ENCODE measurements at regions not wholly inside any gene's neighbourhood (a gene's known extent, or its start where the extent isn't known, plus 50 kb on each side); places are given as distances from the start of the nearest gene placed in this dataset.

DNA sequence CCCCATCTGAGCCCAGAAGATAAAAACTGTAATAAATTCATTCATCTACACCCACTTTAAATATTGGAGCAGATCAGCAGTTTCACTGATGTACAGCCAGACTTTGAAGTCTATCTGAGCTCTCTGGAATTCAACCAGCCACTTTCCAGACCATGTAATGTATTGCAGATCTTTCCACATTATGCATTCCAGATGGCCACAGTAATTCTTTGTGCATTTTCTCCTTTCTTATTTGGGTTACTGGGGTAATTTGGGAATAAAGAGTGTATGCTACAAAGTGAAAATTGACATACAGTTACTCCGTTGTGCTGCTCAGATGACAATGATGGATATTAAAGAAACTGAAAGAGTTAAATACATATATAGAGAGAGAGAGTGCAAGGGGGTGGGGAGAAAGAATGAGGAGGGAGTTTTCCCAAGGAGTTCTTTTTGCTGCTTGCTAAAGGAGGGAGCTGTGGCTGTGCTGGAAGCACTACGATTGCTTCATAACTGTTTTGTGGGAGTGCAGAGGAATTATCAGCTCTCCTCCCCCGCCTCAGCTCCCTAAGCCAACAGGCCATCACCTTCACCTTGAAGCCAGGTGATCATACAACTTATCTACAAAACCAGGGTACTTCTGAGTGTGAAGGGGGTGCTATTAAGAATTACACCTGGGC, 152.8 kb downstream of the GAS1 start:
- no peak for DNase-seq

DNA sequence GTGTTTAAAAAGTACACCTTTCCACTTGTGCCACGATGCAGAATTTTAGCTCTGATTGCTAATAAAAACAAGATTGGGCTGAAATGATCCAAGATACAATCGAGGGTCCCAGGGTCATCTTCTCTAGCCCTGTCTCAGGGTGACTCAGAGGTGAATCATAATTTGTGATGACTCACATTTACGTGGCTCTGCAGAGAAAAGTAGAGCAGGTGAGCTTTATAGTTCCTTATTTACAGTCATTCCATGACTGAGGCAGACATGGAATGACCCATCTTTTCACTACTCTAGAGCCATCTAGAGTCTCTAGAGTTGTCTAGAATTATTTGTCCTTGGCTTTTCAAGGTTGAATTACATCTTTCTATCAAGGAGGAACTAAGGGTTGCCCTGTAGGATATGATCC, 155.2 kb downstream of the GAS1 start:
- no peak for DNase-seq

DNA sequence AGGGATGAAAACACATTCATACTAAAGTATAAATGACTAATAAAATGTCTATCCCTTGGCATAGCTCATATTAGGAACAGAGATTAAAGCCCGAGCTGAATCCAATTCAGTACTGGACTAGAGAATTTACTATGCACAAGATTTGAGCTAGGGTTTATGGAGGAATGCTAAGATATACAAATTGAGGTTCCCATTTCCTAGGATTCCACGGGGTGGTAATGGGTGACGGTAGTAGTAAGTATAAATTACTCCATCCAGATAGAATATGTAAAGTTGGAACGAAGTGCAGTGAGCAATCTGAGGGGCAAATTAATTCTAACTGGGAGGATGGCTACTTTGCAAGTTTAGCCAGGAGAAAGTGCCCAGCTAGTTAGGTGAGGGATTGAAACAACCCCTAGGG, 156.5 kb downstream of the GAS1 start:
- no peak for DNase-seq

DNA sequence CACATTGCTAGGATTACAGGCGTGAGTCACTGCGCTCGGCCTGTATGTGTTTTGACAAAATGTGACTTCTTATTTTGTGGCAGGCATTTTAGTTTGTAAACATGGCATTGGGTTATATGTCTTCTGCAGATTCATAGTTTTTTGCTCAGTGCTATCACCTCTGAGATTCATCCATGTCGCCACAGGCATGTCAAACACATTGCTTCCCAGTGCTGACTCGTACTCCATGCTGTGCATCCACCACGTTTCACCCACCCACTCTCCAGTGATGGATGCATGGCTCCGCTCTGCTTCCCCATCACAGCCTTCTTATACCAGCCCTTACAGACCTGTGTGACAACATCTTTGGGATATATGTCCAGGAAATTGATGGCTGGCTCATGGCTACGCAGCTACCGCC, 158.8 kb downstream of the GAS1 start:
- DNase-seq = no peak

DNA sequence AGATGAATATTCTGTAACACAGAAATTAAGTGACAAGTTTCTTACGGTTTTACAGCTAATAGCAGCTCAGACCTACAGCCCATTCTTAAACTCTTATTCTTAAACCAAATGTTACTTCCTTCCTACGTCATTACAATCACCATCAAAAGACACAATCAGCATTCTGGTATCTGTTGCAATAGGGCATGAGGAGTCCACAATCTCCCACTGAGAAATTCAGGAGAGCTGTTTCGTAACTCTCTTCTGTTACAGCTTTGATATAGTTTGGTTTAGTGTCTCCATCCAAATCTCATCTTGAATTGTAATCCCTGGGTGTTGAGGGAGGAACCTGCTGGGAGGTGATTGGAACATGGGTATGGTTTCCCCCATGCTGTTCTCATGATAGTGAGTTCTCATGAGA, 163.4 kb downstream of the GAS1 start:
- no peak for DNase-seq

DNA sequence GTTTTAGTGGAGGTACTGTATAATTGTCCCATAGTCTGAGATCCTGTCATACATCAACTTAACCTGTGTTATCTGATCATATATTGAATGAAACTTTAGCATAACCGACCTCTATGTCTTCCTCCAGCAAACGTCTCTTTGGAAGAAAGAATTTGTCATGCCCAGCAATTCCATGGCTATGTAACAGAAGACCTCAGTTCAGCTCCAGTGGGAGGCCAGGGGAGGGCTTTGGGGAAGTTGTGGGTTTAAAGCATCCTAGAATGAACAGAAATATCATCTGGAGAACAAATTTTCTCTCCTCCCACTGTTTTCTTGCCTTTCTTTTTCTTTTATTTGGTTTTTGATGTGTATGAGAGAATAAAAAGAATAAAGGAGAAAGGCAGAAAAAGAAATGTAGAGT, 164.5 kb downstream of the GAS1 start:
- DNase-seq = no peak

DNA sequence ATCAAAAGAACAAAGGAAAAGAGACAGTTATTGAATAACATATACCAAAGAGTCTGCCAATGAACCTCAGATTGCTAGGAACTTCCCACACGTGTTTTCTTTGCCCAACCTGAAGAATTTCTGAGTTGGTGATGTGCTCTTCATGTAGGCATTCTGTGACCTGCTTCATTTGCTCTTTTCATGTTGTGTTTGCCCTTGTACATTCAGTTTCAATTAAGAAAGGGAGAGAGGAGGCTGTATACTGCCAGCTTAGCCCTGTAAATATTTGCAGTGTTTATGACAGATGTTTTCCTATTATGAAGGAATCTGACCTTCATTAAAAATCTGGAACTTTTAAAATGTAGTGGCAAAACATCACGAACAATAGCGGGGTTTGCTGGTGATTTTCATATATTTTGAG, 168.5 kb downstream of the GAS1 start:
- DNase-seq = no peak

DNA sequence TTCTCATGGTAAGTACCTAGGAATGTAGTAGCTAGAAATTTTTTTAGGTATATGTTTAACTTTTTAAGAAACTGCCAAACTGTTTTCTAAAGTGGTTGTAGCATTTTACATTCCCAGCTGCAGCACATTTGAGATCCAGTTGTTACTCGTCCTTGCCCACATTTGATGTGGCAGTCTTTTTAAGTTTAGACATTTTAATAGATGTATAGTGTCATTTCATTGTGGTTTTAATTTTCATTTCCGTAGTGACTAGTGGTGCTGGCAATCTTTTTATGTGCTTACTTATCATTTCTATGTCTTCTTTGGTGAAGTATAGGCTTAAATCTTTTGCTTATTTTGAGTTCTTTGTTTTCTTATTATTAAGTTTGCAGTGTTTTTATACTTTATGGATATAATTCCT, 171.6 kb downstream of the GAS1 start:
- DNase-seq = no peak

DNA sequence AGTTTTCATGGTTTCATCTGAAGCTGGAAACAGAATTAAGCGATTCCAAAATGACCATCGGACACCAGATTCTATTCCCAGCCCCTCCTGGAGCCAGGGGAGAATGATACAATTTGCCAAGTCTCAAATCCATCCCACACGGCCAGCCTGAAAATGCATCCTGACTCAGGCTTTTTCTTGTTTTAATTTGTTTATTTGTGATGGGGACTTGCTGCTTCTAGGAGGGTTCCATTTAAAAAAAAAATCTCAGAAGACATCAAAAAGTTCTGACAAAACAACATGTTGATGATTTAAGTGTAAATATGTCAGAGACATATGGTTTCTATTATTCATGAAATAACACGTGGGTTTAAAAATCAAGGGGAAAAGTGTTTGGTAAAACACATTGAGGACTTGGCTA, 173.2 kb downstream of the GAS1 start:
- DNase-seq = no peak

DNA sequence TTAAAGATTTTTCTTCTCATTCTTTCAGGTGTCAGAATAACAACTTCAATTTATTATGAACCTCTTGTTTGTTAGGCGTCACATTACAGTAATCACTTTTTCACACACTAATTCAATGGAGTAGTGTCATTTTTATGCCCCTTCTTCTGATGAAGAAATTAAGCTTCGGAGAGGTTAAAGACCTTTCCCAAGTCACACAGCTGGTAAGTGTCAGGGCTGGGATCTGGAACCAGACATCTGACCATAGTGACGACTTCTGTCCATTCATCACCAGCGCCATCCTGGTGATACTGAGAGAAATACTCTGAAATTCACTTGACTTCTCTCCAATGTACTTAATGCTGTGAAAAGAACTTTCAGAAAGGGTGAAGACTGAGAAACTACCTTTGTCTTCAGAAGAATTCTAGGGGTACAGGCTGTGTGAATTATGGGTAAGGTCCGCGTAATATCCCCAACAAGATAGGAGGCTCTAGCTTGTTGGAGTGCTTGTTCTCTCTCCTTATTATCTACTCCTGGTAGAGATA, 173.8 kb downstream of the GAS1 start:
- DNase-seq = no peak

DNA sequence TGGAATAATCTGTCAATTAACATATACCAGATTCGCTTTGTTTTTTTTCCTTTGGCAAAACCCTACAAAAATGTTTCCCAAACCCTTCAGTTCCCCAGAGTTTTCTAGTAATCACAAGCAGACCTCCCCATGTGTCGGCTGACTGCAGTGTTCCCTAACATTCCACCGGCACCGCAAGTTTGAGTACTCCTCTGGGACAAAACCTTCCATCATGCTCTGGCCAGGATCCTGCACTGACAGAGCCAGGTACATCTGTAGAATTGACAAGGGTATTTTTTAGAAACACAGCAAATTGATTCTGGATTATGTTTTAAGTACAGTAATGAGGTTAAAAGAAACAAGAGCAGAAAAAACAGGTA, 174.7 kb downstream of the GAS1 start:
- DNase-seq = no peak

DNA sequence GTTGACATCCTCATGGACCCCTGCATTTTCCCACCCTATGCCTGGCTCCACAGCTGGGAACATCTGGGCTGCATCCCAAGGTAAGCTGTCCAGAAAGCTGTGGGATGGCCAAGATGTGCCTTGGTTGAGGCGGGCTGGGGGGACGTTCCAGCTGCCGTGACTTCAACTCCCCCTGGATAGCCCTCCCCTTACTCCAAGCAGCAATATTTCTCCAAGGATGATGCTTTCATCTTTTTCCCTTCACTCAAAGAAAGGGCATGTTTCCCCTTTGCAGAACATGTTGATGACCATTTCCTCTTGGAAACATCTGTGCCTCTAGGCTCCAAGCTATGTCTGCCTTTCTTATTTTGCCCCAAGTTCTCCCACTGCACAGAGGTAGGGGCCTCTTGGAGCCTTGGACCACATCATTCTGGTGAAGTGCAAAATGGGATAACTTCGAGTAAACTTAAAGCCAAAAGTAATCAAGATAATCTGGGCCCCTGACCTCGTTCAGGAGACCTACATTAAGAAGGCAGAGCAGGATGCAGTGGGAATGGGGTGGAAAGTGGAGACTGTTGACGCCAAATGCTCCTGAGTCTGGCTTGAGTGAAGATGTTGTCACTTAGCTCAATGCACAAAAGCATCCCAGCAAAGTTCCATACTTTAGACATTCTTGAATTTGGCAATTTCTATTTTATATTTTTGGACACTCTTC, 175.2 kb downstream of the GAS1 start:
- DNase-seq = no peak

DNA sequence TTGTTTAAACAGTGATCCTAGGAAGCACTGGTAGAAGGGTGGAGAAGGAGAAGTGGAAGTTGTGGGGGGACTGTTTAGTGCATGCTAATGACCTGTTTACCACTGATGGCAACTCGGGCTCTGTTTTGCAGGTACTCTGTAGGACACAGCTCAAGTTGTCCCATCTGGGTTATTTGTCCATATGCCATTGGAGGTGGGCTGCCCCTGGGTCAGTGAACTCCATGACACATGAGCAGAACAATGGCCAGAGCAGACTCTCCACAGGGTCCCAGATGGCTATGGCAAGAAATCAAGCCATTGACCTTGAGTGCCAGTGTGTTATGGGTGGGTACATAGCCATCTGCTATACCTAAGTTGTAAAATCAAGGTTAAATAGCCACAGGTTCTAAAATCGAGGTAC, 175.9 kb downstream of the GAS1 start:
- no peak for DNase-seq

DNA sequence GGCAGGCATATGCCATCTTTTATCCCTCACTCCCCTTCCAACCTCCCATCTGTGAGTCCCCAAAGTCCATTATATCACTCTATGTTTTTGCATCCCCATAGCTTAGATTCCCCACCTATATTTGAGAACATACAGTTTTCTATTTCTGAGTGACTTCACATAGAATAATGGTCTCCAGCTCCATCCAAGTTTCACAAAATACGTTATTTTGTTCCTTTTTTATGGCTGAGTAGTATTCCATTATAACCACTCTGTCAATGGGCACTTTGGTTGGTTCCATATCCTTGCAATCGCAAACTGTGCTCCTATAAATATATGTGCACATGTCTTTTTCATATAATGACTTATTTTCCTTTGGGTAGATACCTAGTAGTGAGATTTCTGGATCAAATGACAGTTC, 178.6 kb downstream of the GAS1 start:
- DNase-seq = no peak

DNA sequence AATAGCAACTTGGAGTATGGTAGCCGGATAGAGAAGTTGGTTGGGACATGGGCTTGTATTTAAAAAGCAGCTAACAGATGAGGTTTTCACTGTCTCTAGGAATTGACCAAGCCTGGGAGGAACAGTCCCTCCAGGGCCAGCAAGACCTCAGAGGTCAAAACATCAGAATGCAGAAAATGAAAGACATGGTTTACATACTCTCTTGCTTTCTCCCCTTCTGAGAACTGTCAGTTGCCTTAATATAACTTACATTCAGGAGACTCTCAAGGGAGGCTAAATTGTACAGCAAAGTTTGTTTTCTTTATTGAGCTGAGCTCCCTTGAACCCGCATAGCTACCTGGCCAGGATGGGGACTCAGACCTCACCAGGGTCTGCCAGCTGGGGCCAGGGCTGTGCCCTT, 179.3 kb downstream of the GAS1 start:
- no peak for DNase-seq

DNA sequence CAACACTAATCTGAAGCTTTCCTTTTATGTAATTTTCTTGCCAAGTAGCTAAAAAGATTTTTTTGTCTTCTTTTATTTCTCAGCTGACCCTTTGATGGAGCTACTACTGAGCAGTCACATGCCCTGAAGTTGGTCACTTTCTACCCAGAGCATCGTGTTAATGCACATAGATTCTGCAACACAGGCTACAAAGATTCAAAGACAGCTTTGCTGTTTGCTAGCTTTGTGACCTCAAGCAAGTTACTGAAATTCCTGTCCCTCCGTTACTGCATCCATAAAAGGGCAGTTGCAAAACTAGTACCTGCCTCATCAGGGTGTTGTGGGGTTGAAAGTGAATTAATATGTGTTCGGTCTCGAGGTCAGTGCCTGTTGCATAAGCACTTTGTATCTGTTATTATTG, 179.9 kb downstream of the GAS1 start:
- DNase-seq = no peak

DNA sequence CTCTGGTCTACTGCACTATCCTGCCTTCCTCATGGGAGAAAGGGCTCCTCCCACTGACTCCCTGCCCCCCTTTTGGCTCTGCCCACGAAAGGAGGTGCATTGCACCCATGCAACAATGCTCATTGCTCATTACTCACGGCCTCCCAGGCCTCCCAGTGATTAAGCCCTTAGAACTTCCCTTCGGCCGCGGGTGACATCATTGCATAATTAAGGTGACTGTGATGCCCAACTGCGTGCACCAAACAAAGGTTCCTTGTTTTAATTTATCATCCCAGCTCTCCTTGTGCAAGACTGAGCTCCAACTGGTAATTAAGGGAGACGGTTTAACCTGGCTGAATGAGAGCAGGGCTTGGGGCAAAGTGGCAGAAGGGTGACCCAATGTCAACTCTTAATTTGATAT, 180.4 kb downstream of the GAS1 start:
- no peak for DNase-seq

DNA sequence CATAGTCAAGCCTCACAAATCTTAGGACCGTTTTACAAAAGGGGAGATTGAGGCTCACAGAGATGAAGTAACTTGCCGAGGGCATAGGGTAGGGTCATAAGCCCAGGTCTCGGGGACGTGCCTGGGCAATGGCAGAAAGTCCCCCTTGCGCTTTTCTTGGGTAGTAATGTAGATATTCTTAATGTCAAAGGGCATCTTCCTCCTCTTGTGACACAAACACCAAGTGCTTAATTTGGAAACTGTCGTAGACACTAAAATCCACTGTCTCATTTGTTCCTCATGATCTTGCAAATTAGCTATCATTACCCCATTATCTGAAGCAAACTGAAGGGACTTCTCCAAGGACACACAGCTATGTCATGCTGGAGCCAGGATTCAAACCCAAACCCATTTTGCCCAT, 180.8 kb downstream of the GAS1 start:
- no peak for DNase-seq

DNA sequence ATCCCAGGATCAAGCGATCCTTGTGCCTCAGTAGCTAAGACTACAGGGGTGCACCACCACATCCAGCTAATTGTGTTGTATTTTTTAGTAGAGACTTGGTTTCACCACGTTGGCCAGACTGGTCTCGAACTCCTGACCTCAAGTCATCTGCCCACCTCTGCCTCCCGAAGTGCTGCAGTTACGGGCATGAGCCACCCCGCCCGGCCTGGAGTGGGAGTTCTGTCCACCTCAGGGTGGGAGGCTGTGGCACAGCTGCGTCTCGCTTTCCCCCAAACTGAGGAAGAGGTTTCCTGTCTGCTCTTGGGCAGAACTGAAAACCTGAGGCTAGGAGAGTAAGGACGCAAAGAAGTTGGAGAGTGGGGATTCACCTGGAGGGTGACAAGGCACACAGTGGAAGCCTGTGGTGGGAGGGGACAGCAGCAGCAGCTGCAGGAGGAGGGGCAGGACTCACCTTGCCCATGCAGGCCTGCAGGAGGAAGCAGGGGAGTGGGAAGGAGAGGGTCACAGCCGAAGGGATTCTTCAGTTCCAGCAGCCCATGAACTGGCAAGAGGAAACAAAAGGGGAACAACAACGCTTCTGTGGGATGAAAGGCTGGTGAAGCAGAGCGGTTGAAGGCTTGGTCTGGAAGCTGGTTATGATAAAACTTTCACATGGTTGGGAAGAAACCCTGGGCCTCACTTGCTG, 181.4 kb downstream of the GAS1 start:
- DNase-seq = no peak

DNA sequence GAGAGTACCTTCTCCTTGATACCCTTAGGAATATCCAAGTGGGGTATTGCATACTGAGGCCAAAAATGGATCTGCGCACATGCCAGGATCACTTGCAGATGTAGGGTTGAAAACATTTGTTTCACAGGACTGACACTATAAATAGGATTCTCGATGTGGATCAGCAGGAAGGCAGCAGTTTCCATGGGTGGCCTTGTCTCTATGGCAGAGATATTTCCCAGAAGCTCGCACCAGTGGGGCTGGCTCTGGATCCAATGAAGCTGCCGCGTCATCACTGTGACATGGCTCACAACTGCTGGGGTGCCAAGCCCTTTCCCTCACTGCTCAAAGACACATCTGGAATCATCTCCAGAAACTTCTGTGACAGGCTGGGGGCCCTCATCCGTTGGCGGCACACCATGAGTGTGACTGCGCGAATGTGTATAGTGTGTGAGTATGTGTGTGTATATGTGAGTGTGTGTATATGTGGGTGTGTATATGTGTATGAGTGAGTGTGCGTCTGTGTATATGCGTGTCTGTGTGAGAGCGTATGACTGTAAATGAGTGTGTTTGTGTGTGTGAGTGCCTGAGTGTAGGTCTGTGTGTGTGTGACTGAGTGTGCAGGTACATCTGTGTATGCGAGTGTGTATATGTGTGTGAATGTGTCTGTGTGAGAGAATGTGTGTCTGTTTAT, 182.5 kb downstream of the GAS1 start:
- DNase-seq = no peak

DNA sequence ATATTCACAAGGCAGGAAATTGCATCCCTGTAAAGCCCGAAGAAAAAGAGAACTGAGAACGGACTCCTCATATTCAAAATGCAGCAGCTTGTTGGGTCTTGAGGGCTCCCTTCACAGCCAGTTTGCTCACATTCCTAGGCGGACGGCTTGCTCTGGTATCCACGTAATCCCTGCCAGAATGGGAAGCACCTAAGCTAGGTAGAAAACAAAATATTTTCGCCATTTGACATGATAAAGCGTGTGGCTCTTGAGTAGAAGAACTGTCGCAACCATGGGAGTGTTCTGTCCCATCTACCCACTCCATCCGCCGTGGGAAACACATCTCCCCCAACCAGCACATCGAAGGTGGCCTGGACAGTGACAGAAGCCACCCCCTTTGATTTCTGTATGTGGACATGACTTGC, 183.1 kb downstream of the GAS1 start:
- DNase-seq = no peak

DNA sequence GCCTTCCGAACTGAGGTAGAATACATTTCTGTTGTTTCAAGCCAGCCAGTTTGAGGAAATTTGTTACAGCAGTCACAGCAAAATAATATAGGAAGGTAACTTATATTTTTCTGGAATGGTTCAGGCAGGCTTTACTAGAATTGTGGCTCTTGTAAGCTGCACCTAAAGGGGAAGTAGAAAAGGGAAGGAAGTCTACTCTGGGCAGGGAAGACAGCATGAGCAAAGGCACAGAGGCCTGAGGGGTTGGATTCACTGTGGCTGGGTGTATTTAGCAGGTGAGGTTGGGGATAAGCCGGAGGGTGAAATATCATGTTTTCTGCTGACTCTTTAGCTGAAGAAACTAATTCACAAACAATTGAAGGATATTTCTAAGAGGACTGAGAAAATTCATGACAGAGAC, 183.5 kb downstream of the GAS1 start:
- no peak for DNase-seq

DNA sequence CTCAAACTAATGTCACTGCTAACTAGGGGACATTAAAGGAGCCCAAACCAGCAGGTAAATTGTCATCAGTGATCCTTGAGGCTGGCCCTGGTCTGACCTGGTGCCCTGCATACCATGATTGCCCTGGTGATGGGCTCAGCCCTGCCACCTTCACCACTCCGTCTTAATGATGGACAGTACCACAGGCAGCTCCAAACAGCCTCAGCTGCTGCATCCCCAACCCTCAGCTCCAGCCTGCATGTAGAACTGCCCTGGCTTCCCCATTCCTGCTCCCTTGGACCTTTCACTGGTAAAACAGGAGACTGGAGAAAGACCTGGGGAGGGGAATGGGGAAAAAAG, 190.0 kb downstream of the GAS1 start:
- no peak for DNase-seq
